Left ventricle myocardium inferior (tissue), 1 donor: ENCODE measurements at regions not wholly inside any gene's neighbourhood (a gene's known extent, or its start where the extent isn't known, plus 50 kb on each side); places are given as distances from the start of the nearest gene placed in this dataset.

Source experiments
- DNase-seq: peaks from one replicate; pipeline ENCODE4 v3.0.0-alpha.2; 2020
- H3K27ac ChIP-seq: fragments of 200-600 bp; replicated peaks from 2 replicates; pipeline ENCODE4 v1.8.0; 2021
- H3K27me3 ChIP-seq: fragments of 200-600 bp; 2 replicates; pipeline ENCODE4 v1.8.0; 2021; ENCODE audit warnings: low read depth
- H3K36me3 ChIP-seq: fragments of 200-600 bp; 2 replicates; pipeline ENCODE4 v1.8.0; 2021
- H3K4me1 ChIP-seq: fragments of 200-600 bp; 2 replicates; pipeline ENCODE4 v1.8.0; 2021
- H3K4me3 ChIP-seq: fragments of 200-600 bp; 2 replicates; pipeline ENCODE4 v1.8.0; 2021; ENCODE audit warnings: mild to moderate bottlenecking, moderate library complexity
- H3K9me3 ChIP-seq: fragments of 200-600 bp; replicated peaks from 2 replicates; pipeline ENCODE4 v1.8.0; 2021
- CTCF ChIP-seq: fragments of 200-600 bp; IDR thresholded peaks from 2 replicates; pipeline ENCODE4 v1.8.0; 2021; ENCODE audit warnings: antibody characterized with exemption, mild to moderate bottlenecking, borderline replicate concordance
- intact Hi-C: fragments of 100-400 bp; cut with micrococcal nuclease; formaldehyde crosslinking; loops from one replicate; pipeline ENCODE4 v1.11.0; 2022
- donor health status: DM: no; HTN: yes; CAD: no; lungs with severe emphysema.

DNA sequence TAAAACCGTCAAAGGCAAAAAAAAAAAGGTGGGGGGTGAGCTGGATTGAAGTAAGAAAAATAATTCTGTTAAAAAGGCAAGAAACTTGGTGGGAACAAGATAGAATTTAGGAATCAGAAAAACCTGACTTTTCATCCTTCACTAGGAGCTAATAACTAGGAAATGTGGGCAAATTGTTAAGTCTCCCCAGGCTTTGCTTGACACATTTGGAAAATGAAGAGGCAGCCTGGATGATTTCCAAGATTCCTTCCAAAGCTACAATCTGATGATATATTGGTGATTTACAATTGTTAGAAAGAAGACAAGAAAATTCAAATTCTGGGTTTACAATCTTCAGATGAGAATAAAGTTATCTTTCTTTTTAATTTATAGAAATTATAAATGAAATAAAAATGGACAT, 1062.5 kb downstream of the ADGRL3 start:
- no peak overlapping the region for H3K27ac ChIP-seq
- H3K4me1 ChIP-seq = no peaks in the 10 kb centered on the region
- intact Hi-C loops = no loop called here

DNA sequence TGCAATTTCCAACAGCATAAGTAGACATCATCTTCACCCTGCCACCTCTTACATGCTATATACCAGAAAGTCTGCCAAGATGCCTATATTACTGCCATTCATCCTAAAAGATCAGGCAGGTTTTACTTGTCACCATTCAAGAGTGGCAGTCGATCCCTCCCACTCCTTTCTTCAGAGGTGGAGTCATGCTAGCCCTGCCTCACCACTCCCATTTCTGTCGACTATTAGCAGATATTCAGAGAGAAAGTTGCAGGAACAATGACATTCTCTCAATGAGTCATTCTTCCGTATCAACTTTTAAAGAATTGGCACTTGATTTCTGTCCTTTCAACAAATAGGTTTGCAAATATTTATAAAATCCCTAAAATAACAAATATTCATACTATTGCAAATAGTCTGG, 1060.1 kb downstream of the ADGRL3 start:
- no peak for TF ChIP-seq CTCF
- DNase-seq = no peak
- no peaks in the 10 kb centered on the region for H3K36me3 ChIP-seq
- no peaks in the 10 kb centered on the region for H3K4me1 ChIP-seq
- intact Hi-C loops = no loop called here
- no peaks in the 10 kb centered on the region for H3K27me3 ChIP-seq
- H3K27ac ChIP-seq = no peak overlapping the region
- no peak overlapping the region for H3K4me3 ChIP-seq
- no peaks in the 10 kb centered on the region for H3K9me3 ChIP-seq

More for the DNA sequence above, 1062.5 kb downstream of the ADGRL3 start:
- TF ChIP-seq CTCF = no peak
- DNase-seq = no peak
- H3K36me3 ChIP-seq = no peaks in the 10 kb centered on the region
- H3K4me3 ChIP-seq = no peak overlapping the region
- H3K9me3 ChIP-seq = no peaks in the 10 kb centered on the region
- no peaks in the 10 kb centered on the region for H3K27me3 ChIP-seq

DNA sequence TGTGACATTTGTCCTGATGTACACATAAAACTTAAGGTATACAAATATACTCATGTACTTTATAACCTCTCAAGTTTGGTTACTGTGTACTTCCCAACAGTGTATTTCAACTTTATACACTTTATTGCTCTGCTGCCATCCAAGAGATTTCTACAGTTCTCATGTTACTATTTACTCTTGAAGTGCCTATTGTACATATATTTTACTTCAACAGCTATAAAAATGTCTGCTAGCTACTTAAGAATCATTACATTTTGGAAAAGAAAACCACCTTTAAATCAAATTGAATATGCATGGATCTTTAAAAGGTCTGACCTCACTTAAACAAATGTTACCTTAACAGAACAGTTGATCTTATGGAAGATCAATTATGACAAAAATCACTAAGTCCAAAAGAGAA, 1056.4 kb downstream of the ADGRL3 start:
- no peaks in the 10 kb centered on the region for H3K9me3 ChIP-seq
- intact Hi-C loops = no loop called here
- DNase-seq = no peak
- H3K27me3 ChIP-seq = no peaks in the 10 kb centered on the region
- no peaks in the 10 kb centered on the region for H3K4me1 ChIP-seq
- no peak overlapping the region for H3K27ac ChIP-seq
- no peak for TF ChIP-seq CTCF
- H3K4me3 ChIP-seq = no peak overlapping the region
- H3K36me3 ChIP-seq = no peaks in the 10 kb centered on the region

- H3K9me3 ChIP-seq = no peaks in the 10 kb centered on the region
- DNase-seq = no peak
- no peak overlapping the region for H3K27ac ChIP-seq
- H3K4me3 ChIP-seq = no peak overlapping the region
- intact Hi-C loops = no loop called here
- no peaks in the 10 kb centered on the region for H3K36me3 ChIP-seq
- no peaks in the 10 kb centered on the region for H3K4me1 ChIP-seq
- no peak for TF ChIP-seq CTCF
- no peaks in the 10 kb centered on the region for H3K27me3 ChIP-seq
These were observed 1052.6 kb downstream of the ADGRL3 start for GRCh38 chr4:62252728-62253127.

GRCh38 chr4:62250100-62250499, 1050.0 kb downstream of the ADGRL3 start:
- no peak for DNase-seq
- H3K4me1 ChIP-seq = no peaks in the 10 kb centered on the region
- TF ChIP-seq CTCF = no peak
- no peak overlapping the region for H3K4me3 ChIP-seq
- intact Hi-C loops = no loop called here
- H3K9me3 ChIP-seq = no peaks in the 10 kb centered on the region
- no peaks in the 10 kb centered on the region for H3K27me3 ChIP-seq
- no peaks in the 10 kb centered on the region for H3K36me3 ChIP-seq
- no peak overlapping the region for H3K27ac ChIP-seq

DNA sequence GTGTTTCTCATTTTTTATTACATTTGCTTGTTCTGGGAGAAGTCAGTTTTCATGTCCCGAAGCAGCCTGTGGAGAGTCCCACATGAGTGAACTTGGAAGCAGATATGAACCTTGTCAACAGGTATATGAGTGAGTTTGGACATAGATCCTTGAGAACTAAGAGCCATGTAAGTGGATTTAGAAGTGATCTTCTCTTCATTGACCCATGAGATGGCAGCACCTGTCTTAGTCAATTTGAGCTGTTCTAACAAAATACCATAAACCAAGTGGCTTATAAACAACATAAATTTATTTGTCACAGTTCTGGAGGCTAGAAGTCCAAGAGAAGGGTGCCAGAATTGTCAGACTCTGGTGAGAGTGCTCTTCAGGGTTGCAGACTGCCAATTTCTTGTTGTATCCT, 1043.8 kb downstream of the ADGRL3 start:
- no peak for TF ChIP-seq CTCF
- no peak for DNase-seq
- intact Hi-C loops = no loop called here
- no peaks in the 10 kb centered on the region for H3K27me3 ChIP-seq
- H3K4me3 ChIP-seq = no peak overlapping the region
- no peaks in the 10 kb centered on the region for H3K36me3 ChIP-seq
- no peaks in the 10 kb centered on the region for H3K4me1 ChIP-seq
- H3K9me3 ChIP-seq = peaks cover 3% of the 10 kb centered on the region
- no peak overlapping the region for H3K27ac ChIP-seq
